Body of pancreas (tissue), 4 donors: ENCODE measurements at regions not wholly inside any gene's neighbourhood (a gene's known extent, or its start where the extent isn't known, plus 50 kb on each side); places are given as distances from the start of the nearest gene placed in this dataset.

ENCODE experiments used
- CTCF ChIP-seq, 7 experiments: fragments of 450-650 bp in 4 of 7; fragments of 200-600 bp in 3 of 7; sonication (generic) in 3 of 7; IDR thresholded peaks; one replicate each; pipeline ENCODE4 v1.5.1; 2016 to 2019; ENCODE audit warnings: antibody characterized with exemption in 7 of 7
- POLR2A ChIP-seq, 3 donors: fragments of 450-650 bp; IDR thresholded peaks; one replicate each; pipeline ENCODE4 v1.6.1; 2016; ENCODE audit warnings: antibody characterized with exemption in 3 of 3, mild to moderate bottlenecking in 2 of 3

GRCh38 chrX:482702-483203, 96.0 kb upstream of the PPP2R3B start:
- TF ChIP-seq CTCF (IDR thresholded peaks at IDR 0.05) (no peak), POLR2A (IDR thresholded peaks at IDR 0.05) (no peak)
